NB4 (cell line): ENCODE measurements at regions not wholly inside any gene's neighbourhood (a gene's known extent, or its start where the extent isn't known, plus 50 kb on each side); places are given as distances from the start of the nearest gene placed in this dataset.

Source experiments
- DNase-seq: peaks from one replicate; pipeline ENCODE4 v3.0.0; 2010; ENCODE audit warnings: low read depth
- H3K4me3 ChIP-seq: one replicate; pipeline ENCODE4 v1.5.1; 2011; ENCODE audit warnings: mild to moderate bottlenecking, low read depth, low read length, moderate library complexity
- CTCF ChIP-seq: IDR thresholded peaks from one replicate; pipeline ENCODE4 v1.5.1; 2012; ENCODE audit warnings: low read depth, low read length
- MAX ChIP-seq: IDR thresholded peaks from 2 replicates; pipeline ENCODE4 v1.6.1; 2011; ENCODE audit warnings: low read depth, low read length
- MYC ChIP-seq: IDR thresholded peaks from 2 replicates; pipeline ENCODE4 v1.6.1; 2011; ENCODE audit warnings: low read depth, low read length
- POLR2A ChIP-seq: IDR thresholded peaks from 2 replicates; pipeline ENCODE4 v1.6.1; 2011; ENCODE audit warnings: mild to moderate bottlenecking; ENCODE audit not compliant: insufficient read length; ENCODE audit errors: extremely low read depth

DNA sequence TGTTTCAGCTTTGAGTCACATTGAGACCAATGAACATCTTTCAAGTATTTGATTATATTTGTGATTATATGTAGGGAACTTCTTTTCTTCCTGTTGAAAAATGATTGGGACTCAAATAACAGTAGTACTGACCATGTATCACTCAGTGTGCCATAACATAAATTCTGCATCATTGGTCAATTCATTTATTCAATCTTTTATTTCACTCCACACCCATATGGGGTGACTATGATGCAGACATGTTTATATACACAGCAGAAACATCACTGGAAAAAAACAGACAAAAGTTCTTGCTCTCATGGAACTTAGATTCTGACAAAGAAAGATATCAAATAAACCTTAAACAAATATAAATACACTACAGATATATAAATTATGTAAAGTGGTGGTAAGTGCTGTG lies 74.7 kb upstream of the ANXA1 start:
- TF ChIP-seq CTCF, result no peak
- TF ChIP-seq POLR2A, result no peak
- TF ChIP-seq MAX, result no peak
- TF ChIP-seq MYC, result no peak
- DNase-seq, result no peak

GRCh38 chr9:73074176-73074708 lies 77.4 kb upstream of the ANXA1 start:
- no peak for DNase-seq
- TF ChIP-seq POLR2A (no peak), CTCF (no peak), MYC (no peak), MAX (no peak)
- H3K4me3 ChIP-seq, result no peak overlapping the region

More for the DNA sequence above, 74.7 kb upstream of the ANXA1 start:
- H3K4me3 ChIP-seq, result no peak overlapping the region

GRCh38 chr9:73073337-73074175 lies 78.1 kb upstream of the ANXA1 start:
- no peak for DNase-seq
- no peak overlapping the region for H3K4me3 ChIP-seq
- no peak for TF ChIP-seq CTCF
- TF ChIP-seq POLR2A, result no peak
- no peak for TF ChIP-seq MAX
- TF ChIP-seq MYC, result no peak

DNA sequence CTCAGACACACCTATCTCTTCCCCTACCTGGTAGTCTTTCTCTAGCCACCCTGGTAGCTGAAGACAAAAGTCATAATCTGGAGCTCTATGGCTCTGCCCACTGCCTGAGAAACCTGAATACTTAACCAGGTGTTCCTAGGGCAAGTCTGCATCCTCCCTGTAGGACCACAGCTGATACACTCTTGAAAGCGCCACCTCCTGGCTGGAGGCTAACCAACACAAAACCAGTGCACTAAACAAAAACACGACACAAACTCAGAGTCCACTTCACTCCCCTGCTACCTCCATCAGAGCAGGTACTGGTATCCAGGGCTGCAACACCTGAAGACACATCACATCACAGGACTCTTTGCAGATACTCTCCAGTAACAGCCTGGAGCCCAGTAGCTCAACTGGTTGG lies 84.6 kb upstream of the ANXA1 start:
- no peak overlapping the region for H3K4me3 ChIP-seq
- no peak for TF ChIP-seq MAX
- TF ChIP-seq CTCF, result no peak
- no peak for TF ChIP-seq MYC
- no peak for TF ChIP-seq POLR2A
- no peak for DNase-seq

DNA sequence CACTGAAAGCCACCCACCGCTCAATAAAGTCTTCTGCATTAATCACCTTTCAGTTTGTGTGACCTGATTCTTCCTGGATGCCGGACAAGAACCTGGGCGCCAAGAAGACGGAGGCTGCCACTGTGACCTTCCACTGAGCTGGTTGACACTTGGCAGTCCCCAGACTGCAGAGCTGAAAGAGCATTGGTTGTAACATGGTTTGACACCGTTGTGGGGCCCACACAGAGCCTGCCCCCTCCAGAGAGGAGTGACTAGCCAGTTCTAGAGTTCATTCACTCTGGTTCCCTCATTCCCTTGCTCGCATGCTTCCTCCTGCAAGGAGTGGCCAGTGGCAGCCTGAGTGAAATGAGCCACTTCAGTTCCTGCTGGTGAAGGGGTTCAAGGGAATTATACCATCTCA lies 86.2 kb upstream of the ANXA1 start:
- DNase-seq, result no peak
- TF ChIP-seq POLR2A (no peak), MYC (no peak), MAX (no peak), CTCF (no peak)
- H3K4me3 ChIP-seq, result no peak overlapping the region
